Breast epithelium (tissue), 4 donors: ENCODE measurements at regions not wholly inside any gene's neighbourhood (a gene's known extent, or its start where the extent isn't known, plus 50 kb on each side); places are given as distances from the start of the nearest gene placed in this dataset.
"Not testable (repeated sequence)": the region's sequence is repeated elsewhere in the genome, so short reads cannot be mapped to it uniquely, and the experiment has no call there.

Experiments used
- DNase-seq, 2 donors: peaks; one replicate each; pipeline ENCODE4 v3.0.0-alpha.2; 2019; ENCODE audit warnings: low spot score in 2 of 2
- H3K27ac ChIP-seq, 2 donors: fragments of 200-600 bp; sonication (generic) in 1 of 2; one replicate each; pipeline ENCODE4 v1.5.1; 2016 to 2019; ENCODE audit warnings: mild to moderate bottlenecking in 1 of 2
- H3K27me3 ChIP-seq, 2 donors: fragments of 200-600 bp; sonication (generic) in 1 of 2; one replicate each; pipeline versions ENCODE4 v1.5.1 to v1.6.0; 2017 to 2019; ENCODE audit warnings: control low read depth in 1 of 2, mild to moderate bottlenecking in 1 of 2
- H3K36me3 ChIP-seq: fragments of 200-600 bp; one replicate; pipeline ENCODE4 v1.5.1; 2019
- H3K4me1 ChIP-seq, 2 donors: fragments of 200-600 bp; sonication (generic); one replicate each; pipeline ENCODE4 v1.5.1; 2016 to 2019; ENCODE audit warnings: control low read depth in 1 of 2
- H3K4me3 ChIP-seq, 3 donors: fragments of 200-600 bp; sonication (generic); 1 replicate in 2 of 3; 2 replicates in 1 of 3; pipeline ENCODE4 v1.5.1; 2016 to 2019; ENCODE audit warnings: mild to moderate bottlenecking in 3 of 3, moderate library complexity in 2 of 3
- H3K9me3 ChIP-seq, 2 donors: fragments of 200-600 bp; sonication (generic) in 1 of 2; one replicate each; pipeline ENCODE4 v1.5.1; 2016 to 2019; ENCODE audit warnings: control low read depth in 1 of 2
- CTCF ChIP-seq, 3 donors: fragments of 450-650 bp; IDR thresholded peaks; one replicate each; pipeline ENCODE4 v1.5.1; 2016 to 2017; ENCODE audit warnings: antibody characterized with exemption in 3 of 3, mild to moderate bottlenecking in 3 of 3, moderate library complexity in 3 of 3
- POLR2A ChIP-seq: fragments of 450-650 bp; IDR thresholded peaks from one replicate; pipeline ENCODE4 v1.6.1; 2016; ENCODE audit warnings: antibody characterized with exemption, mild to moderate bottlenecking, moderate library complexity
- POLR2AphosphoS5 ChIP-seq, 3 donors: sonication (generic); formaldehyde crosslinking; IDR thresholded peaks; one replicate each; pipeline ENCODE4 v1.6.1; 2017; ENCODE audit warnings: antibody characterized with exemption in 3 of 3
- intact Hi-C: fragments of 100-400 bp; cut with DNase I; formaldehyde crosslinking; loops from one replicate; pipeline ENCODE4 v1.15.1; 2023; ENCODE audit warnings: low total_unique reads

GRCh38 chr2:189982087-189982486, 80.4 kb downstream of the MSTN start:
- no peak overlapping the region for H3K27ac ChIP-seq
- TF ChIP-seq CTCF (IDR thresholded peaks at IDR 0.05) (no peak), POLR2AphosphoS5 (IDR thresholded peaks at IDR 0.05) (no peak), POLR2A (no peak)
- no peaks in the 10 kb centered on the region for H3K27me3 ChIP-seq
- peaks cover 17 to 57% of the 10 kb centered on the region in 2 donors for H3K9me3 ChIP-seq
- no peaks in the 10 kb centered on the region for H3K4me1 ChIP-seq
- DNase-seq = no peak
- H3K36me3 ChIP-seq = no peaks in the 10 kb centered on the region
- intact Hi-C loops = no loop called here
- no peak overlapping the region for H3K4me3 ChIP-seq

- H3K27ac ChIP-seq, H3K27me3 ChIP-seq, H3K4me1 ChIP-seq, intact Hi-C loops, DNase-seq, H3K4me3 ChIP-seq, H3K36me3 ChIP-seq: not testable (repeated sequence)
- H3K9me3 ChIP-seq = peaks cover 4 to 30% of the 10 kb centered on the region in 2 donors
Observed at GRCh38 chr2:189976488-189976887, 86.0 kb downstream of the MSTN start.

GRCh38 chr2:189960346-189960745, 102.2 kb downstream of the MSTN start:
- DNase-seq = no peak
- no peaks in the 10 kb centered on the region for H3K27me3 ChIP-seq
- H3K27ac ChIP-seq = no peak overlapping the region
- no peaks in the 10 kb centered on the region for H3K4me1 ChIP-seq
- no peak overlapping the region for H3K4me3 ChIP-seq
- intact Hi-C loops = no loop called here
- TF ChIP-seq CTCF (IDR thresholded peaks at IDR 0.05) = no peak
- no peak for TF ChIP-seq POLR2A
- TF ChIP-seq POLR2AphosphoS5 (IDR thresholded peaks at IDR 0.05) = no peak
- H3K36me3 ChIP-seq = no peaks in the 10 kb centered on the region
- no peaks in the 10 kb centered on the region for H3K9me3 ChIP-seq

DNA sequence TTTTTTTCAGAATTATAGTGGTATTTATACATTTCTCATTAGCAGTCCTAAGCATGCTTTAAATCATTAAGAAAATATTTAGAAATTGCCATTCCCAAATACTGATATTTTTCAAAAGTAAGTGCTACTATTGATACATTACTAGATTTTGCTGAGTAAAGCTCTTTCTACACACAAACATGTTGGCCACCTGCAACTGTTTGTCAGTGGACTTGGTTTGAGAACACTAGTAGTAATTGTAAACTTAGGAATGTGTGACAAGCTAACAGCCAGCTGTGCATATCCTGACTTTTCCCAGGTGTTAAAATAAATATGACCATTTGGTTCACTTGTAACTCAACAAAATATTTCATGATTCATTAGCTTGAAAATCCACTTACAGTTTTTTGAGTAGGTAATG, 103.1 kb downstream of the MSTN start:
- H3K36me3 ChIP-seq = no peaks in the 10 kb centered on the region
- no peak for TF ChIP-seq POLR2AphosphoS5 (IDR thresholded peaks at IDR 0.05)
- no peak for TF ChIP-seq CTCF (IDR thresholded peaks at IDR 0.05)
- TF ChIP-seq POLR2A = no peak
- H3K4me1 ChIP-seq = no peaks in the 10 kb centered on the region
- H3K4me3 ChIP-seq = no peak overlapping the region
- intact Hi-C loops = no loop called here
- no peaks in the 10 kb centered on the region for H3K9me3 ChIP-seq
- H3K27ac ChIP-seq = no peak overlapping the region
- no peaks in the 10 kb centered on the region for H3K27me3 ChIP-seq
- DNase-seq = no peak

GRCh38 chr2:189954989-189955388, 107.5 kb downstream of the MSTN start:
- intact Hi-C loops = no loop called here
- H3K36me3 ChIP-seq = no peaks in the 10 kb centered on the region
- H3K27ac ChIP-seq = no peak overlapping the region
- no peak for TF ChIP-seq CTCF (IDR thresholded peaks at IDR 0.05)
- no peak for TF ChIP-seq POLR2A
- TF ChIP-seq POLR2AphosphoS5 (IDR thresholded peaks at IDR 0.05) = no peak
- H3K27me3 ChIP-seq = no peaks in the 10 kb centered on the region
- H3K4me3 ChIP-seq = no peak overlapping the region
- H3K9me3 ChIP-seq = no peaks in the 10 kb centered on the region
- DNase-seq = no peak
- H3K4me1 ChIP-seq = no peaks in the 10 kb centered on the region

DNA sequence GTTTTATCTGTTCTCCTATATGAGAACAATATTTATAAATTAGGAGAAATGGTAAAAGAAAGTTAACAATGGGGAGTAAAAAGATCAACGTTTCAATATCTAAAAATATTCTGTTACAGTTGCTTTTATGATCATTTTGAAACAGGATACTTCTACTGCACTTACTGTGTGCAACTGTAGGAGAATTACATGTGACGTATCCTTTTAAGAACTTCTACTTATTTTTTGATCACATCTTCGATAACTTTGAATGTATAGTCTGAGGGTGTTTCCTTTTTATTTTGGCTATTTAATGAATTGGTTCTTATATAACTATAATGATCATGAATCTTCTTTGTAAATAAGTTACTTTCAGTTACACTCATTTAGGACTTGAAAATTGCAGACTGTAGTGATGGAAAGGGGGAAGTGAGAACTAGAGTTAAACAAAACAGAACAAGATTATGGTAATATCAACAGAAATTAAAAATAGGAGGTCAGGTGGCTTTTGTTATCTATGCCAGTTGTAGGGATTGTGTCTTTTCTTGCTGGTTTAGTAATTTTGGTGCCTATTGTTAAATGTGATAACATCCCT, 109.9 kb downstream of the MSTN start:
- TF ChIP-seq CTCF (IDR thresholded peaks at IDR 0.05) (no peak), POLR2AphosphoS5 (IDR thresholded peaks at IDR 0.05) (no peak), POLR2A (no peak)
- H3K4me3 ChIP-seq = no peak overlapping the region
- no peak for DNase-seq
- no peak overlapping the region for H3K27ac ChIP-seq
- intact Hi-C loops = no loop called here
- no peaks in the 10 kb centered on the region for H3K4me1 ChIP-seq
- no peaks in the 10 kb centered on the region for H3K9me3 ChIP-seq
- H3K27me3 ChIP-seq = no peaks in the 10 kb centered on the region
- H3K36me3 ChIP-seq = no peaks in the 10 kb centered on the region
